Erythroblast (primary cell): ENCODE measurements at regions not wholly inside any gene's neighbourhood (a gene's known extent, or its start where the extent isn't known, plus 50 kb on each side); places are given as distances from the start of the nearest gene placed in this dataset.

Experiments used
- GATA1 ChIP-seq: IDR thresholded peaks from 2 replicates; pipeline ENCODE4 v1.6.1; 2011; ENCODE audit warnings: low read depth, mild to moderate bottlenecking, control low read depth, low read length, moderate library complexity
- POLR2A ChIP-seq: IDR thresholded peaks from 2 replicates; pipeline ENCODE4 v1.6.1; 2011; ENCODE audit warnings: mild to moderate bottlenecking, low read length

- TF ChIP-seq POLR2A (no peak), GATA1 (no peak)
These were observed 405.7 kb upstream of the MMADHC start for GRCh38 chr2:149993316-149993715.
